SK-MEL-5 (cell line): ENCODE measurements at regions not wholly inside any gene's neighbourhood (a gene's known extent, or its start where the extent isn't known, plus 50 kb on each side); places are given as distances from the start of the nearest gene placed in this dataset.

Experiments
- DNase-seq: peaks from one replicate; pipeline ENCODE4 v3.0.0-alpha.2; 2016; ENCODE audit warnings: low read depth, low spot score
- in situ Hi-C: cut with HindIII; loops from 2 replicates; pipeline ENCODE4 v1.10.0; 2016; ENCODE audit warnings: low sequenced_read_pairs, high pct_unique_total_duplicates, low pct_unique_long_range_greater_than_20kb

GRCh38 chr5:159385536-159385935 is 55.2 kb upstream of the IL12B start:
- no peak for DNase-seq
- in situ Hi-C loops, result no loop called here

GRCh38 chr5:159386028-159386711 is 55.9 kb upstream of the IL12B start:
- in situ Hi-C loops, result no loop called here
- no peak for DNase-seq

GRCh38 chr5:159392871-159393270 is 62.6 kb upstream of the IL12B start:
- in situ Hi-C loops, result no loop called here
- no peak for DNase-seq

DNA sequence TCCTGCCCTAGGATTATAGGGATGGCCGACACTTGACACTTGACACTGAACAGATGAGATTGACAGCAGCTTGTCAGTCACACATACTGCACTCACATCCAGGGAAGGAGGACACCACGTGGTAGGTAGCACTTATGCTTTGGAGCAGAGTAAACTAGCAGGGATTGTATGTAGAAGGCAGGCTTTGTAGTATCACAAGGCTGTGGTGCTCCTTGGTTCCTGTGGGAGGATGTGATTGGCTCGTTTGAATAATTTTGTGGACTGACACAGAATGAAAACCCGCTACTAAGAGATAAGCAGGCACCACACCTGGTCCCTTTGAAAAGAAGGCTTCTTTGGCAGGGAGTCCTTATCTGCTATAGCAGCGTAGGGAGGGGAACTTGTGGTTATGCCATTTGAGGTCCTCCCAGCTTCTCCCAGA is 63.6 kb upstream of the IL12B start:
- in situ Hi-C loops, result no loop called here

DNA sequence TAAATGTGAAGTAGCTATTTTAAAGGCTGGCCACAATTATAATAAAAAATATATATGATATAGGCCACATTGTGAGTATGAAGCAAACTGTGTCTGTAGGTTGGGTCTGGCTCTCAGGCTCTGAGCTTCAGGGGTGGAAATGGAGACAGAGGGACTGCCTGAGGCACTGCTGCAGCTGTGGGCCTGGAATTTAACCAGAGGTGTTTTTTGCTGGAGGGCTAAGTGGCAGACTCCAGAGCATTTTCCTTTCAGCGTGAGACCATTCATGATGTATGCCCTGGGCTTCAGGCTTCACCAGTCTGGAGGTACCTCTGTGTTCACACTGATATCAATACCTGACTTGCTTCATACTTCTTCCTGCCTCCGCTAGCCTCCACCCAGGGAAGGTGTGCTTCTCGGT is 64.9 kb upstream of the IL12B start:
- in situ Hi-C loops, result no loop called here
- no peak for DNase-seq

More for the DNA sequence above, 63.6 kb upstream of the IL12B start:
- DNase-seq, result peak; percentile 3

- in situ Hi-C loops, result no loop called here
Measured at GRCh38 chr5:159398936-159399335, 68.6 kb upstream of the IL12B start.

GRCh38 chr5:159400476-159400875 is 70.2 kb upstream of the IL12B start:
- in situ Hi-C loops, result no loop called here

More at GRCh38 chr5:159398936-159399335, 68.6 kb upstream of the IL12B start:
- DNase-seq, result no peak

DNA sequence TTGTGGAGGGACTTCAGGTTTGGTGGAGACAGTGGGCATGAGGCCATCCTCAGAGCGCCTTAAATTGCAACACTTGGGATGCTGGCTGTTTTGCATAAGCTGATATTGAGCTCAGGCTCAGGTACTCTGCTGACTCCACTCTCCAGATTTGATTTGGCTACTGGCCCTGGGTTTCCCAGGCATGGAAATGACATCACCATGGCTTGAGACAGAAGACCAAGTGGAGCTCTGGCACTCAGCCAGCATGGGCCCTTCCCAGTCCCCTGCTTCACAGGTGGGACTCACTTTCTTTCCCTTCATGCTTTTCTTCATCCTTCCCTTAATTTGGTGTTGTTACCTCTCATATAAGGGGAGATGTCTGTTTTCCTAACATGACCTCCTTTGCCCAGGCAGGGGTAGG is 72.0 kb upstream of the IL12B start:
- no peak for DNase-seq
- in situ Hi-C loops, result no loop called here

More at GRCh38 chr5:159400476-159400875, 70.2 kb upstream of the IL12B start:
- DNase-seq, result no peak

GRCh38 chr5:159402856-159403255 is 72.6 kb upstream of the IL12B start:
- in situ Hi-C loops, result no loop called here
- DNase-seq, result no peak

DNA sequence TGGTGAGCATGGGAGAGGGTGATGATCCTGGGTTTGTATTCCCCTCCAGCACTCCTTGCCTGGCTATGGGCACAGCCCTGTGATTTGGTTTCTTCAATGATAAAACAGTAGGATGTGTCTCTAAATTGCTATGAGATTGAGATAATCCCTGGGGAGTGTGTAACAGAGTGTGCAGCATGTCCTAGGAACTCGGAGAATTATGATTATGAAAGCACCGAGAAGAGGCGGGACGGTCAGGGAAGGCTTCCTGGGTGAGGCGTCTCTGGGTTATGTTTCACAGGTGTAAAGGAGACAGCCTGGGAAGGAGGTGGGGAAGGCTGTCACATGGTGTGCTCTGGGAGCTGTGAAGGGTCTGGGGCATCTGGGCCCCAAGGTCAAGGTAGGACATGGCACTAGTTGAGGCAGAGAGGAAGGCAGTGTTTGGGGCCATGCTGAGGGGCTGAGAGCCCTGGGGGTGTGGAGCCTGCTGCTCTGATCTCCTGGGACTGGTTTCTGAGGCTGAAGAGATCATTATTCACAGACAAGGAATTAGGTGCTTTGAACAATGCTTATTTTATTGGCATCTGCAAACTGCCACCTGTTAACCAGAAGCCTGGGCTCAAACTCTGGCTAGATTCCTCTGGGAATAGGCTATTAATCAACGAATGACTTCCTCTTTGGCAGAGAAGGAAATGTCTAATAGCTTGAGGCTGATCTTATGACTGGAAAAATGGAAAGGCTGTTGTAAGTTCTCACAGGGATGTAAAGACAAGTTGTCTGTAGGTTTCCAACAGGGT is 73.8 kb upstream of the IL12B start:
- DNase-seq, result peak; percentile 75
- in situ Hi-C loops, result no loop called here

GRCh38 chr5:159405611-159406031 is 75.3 kb upstream of the IL12B start:
- in situ Hi-C loops, result no loop called here

GRCh38 chr5:159406571-159406970 is 76.3 kb upstream of the IL12B start:
- no peak for DNase-seq
- in situ Hi-C loops, result no loop called here

More at GRCh38 chr5:159405611-159406031, 75.3 kb upstream of the IL12B start:
- DNase-seq, result no peak

DNA sequence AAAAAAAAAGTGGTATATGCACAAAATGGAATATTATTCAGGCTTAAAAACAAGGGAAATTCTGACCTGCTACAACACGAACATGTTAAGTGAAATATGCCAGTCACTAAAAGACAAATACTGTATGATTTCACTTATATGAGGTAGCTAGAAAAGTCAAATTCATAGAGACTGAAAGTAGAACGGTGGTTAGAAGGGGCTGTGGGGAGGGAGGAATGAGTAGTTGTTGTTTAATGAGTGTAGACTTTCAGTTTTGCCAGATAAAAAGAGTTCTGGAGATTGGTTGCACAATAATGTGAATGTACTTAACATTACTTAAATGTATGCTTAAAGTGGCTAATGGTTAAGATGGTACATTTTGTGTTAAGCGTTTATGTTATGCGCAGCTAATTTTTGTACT is 79.5 kb upstream of the IL12B start:
- in situ Hi-C loops, result no loop called here
- no peak for DNase-seq

GRCh38 chr5:159410480-159410879 is 80.2 kb upstream of the IL12B start:
- DNase-seq, result no peak
- in situ Hi-C loops, result no loop called here

DNA sequence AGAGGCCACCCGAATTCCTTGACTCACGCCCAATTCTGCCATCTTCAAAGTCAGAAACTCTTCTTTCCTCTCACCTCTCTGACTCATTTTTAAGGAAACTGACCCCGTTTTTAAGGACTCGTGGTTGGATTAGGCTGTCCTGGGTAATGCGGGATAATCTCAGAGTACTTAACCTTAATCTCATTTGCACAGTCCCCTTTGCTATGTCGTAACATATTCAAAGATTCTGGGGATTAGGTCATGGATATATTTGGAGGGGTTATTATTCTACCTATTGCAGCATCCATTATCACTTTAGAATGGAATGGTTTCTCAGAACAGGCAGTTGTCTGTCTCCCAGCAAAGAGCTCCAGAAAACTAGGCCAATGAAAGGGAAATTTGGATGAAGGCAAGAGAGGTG is 80.8 kb upstream of the IL12B start:
- in situ Hi-C loops, result no loop called here

GRCh38 chr5:159412284-159413046 is 82.2 kb upstream of the IL12B start:
- in situ Hi-C loops, result no loop called here
- no peak for DNase-seq

More for the DNA sequence above, 80.8 kb upstream of the IL12B start:
- no peak for DNase-seq

GRCh38 chr5:159414021-159414420 is 83.7 kb upstream of the IL12B start:
- in situ Hi-C loops, result no loop called here
- no peak for DNase-seq

- DNase-seq, result no peak
- in situ Hi-C loops, result no loop called here
Measured at GRCh38 chr5:159415301-159415937, 85.1 kb upstream of the IL12B start.
